ENCODE measurements at regions not wholly inside any gene's neighbourhood (a gene's known extent, or its start where the extent isn't known, plus 50 kb on each side); places are given as distances from the start of the nearest gene placed in this dataset.

- DNase-seq: no peak
- in situ Hi-C loops (cut with MboI; ENCODE audit: low pct_unique_long_range_greater_than_20kb, low sequenced_read_pairs): no loop called here
Observed at GRCh38 chr1:55558515-55558914, 343.4 kb upstream of the USP24 start.

- in situ Hi-C loops (cut with MboI; ENCODE audit: low pct_unique_long_range_greater_than_20kb, low sequenced_read_pairs): no loop called here
- no peak for DNase-seq
Observed at GRCh38 chr1:55555956-55556725, 341.0 kb upstream of the USP24 start.

GRCh38 chr1:55554611-55555010, 339.4 kb upstream of the USP24 start:
- in situ Hi-C loops (cut with MboI; ENCODE audit: low pct_unique_long_range_greater_than_20kb, low sequenced_read_pairs): no loop called here
- DNase-seq: no peak

GRCh38 chr1:55552636-55553035, 337.5 kb upstream of the USP24 start:
- in situ Hi-C loops (cut with MboI; ENCODE audit: low pct_unique_long_range_greater_than_20kb, low sequenced_read_pairs): no loop called here
- no peak for DNase-seq

GRCh38 chr1:55547405-55547804, 332.2 kb upstream of the USP24 start:
- DNase-seq: no peak
- in situ Hi-C loops (cut with MboI; ENCODE audit: low pct_unique_long_range_greater_than_20kb, low sequenced_read_pairs): no loop called here

- in situ Hi-C loops (cut with MboI; ENCODE audit: low pct_unique_long_range_greater_than_20kb, low sequenced_read_pairs): no loop called here
- DNase-seq: no peak
Observed at GRCh38 chr1:55546553-55546952, 331.4 kb upstream of the USP24 start.

GRCh38 chr1:55544826-55545225, 329.7 kb upstream of the USP24 start:
- no peak for DNase-seq
- in situ Hi-C loops (cut with MboI; ENCODE audit: low pct_unique_long_range_greater_than_20kb, low sequenced_read_pairs): no loop called here

- in situ Hi-C loops (cut with MboI; ENCODE audit: low pct_unique_long_range_greater_than_20kb, low sequenced_read_pairs): no loop called here
- DNase-seq: no peak
Observed at GRCh38 chr1:55542901-55543504, 327.8 kb upstream of the USP24 start.

GRCh38 chr1:55541296-55541695, 326.1 kb upstream of the USP24 start:
- in situ Hi-C loops (cut with MboI; ENCODE audit: low pct_unique_long_range_greater_than_20kb, low sequenced_read_pairs): no loop called here
- DNase-seq: no peak

- in situ Hi-C loops (cut with MboI; ENCODE audit: low pct_unique_long_range_greater_than_20kb, low sequenced_read_pairs): no loop called here
- DNase-seq: no peak
Observed at GRCh38 chr1:55539652-55540512, 324.7 kb upstream of the USP24 start.

GRCh38 chr1:55538428-55538827, 323.3 kb upstream of the USP24 start:
- in situ Hi-C loops (cut with MboI; ENCODE audit: low pct_unique_long_range_greater_than_20kb, low sequenced_read_pairs): no loop called here
- no peak for DNase-seq

- in situ Hi-C loops (cut with MboI; ENCODE audit: low pct_unique_long_range_greater_than_20kb, low sequenced_read_pairs): no loop called here
- no peak for DNase-seq
Observed at GRCh38 chr1:55536545-55536865, 321.3 kb upstream of the USP24 start.

GRCh38 chr1:55535724-55536544, 320.8 kb upstream of the USP24 start:
- in situ Hi-C loops (cut with MboI; ENCODE audit: low pct_unique_long_range_greater_than_20kb, low sequenced_read_pairs): no loop called here

GRCh38 chr1:55534565-55535121, 319.5 kb upstream of the USP24 start:
- no peak for DNase-seq
- in situ Hi-C loops (cut with MboI; ENCODE audit: low pct_unique_long_range_greater_than_20kb, low sequenced_read_pairs): no loop called here

More at GRCh38 chr1:55535724-55536544, 320.8 kb upstream of the USP24 start:
- no peak for DNase-seq

- no peak for DNase-seq
Observed at GRCh38 chr1:55531644-55532043, 316.5 kb upstream of the USP24 start.

GRCh38 chr1:55530749-55531478, 315.8 kb upstream of the USP24 start:
- no peak for DNase-seq
- in situ Hi-C loops (cut with MboI; ENCODE audit: low pct_unique_long_range_greater_than_20kb, low sequenced_read_pairs): no loop called here

More at GRCh38 chr1:55531644-55532043, 316.5 kb upstream of the USP24 start:
- in situ Hi-C loops (cut with MboI; ENCODE audit: low pct_unique_long_range_greater_than_20kb, low sequenced_read_pairs): no loop called here

GRCh38 chr1:55529017-55529416, 313.9 kb upstream of the USP24 start:
- in situ Hi-C loops (cut with MboI; ENCODE audit: low pct_unique_long_range_greater_than_20kb, low sequenced_read_pairs): no loop called here
- DNase-seq: no peak

GRCh38 chr1:55527831-55528230, 312.7 kb upstream of the USP24 start:
- in situ Hi-C loops (cut with MboI; ENCODE audit: low pct_unique_long_range_greater_than_20kb, low sequenced_read_pairs): no loop called here

More at GRCh38 chr1:55527831-55528230, 312.7 kb upstream of the USP24 start:
- DNase-seq: no peak
